Esophagus muscularis mucosa (tissue), 4 donors: ENCODE measurements at regions not wholly inside any gene's neighbourhood (a gene's known extent, or its start where the extent isn't known, plus 50 kb on each side); places are given as distances from the start of the nearest gene placed in this dataset.

Experiments
- CTCF ChIP-seq, 3 experiments: fragments of 200-600 bp in 2 of 3; fragments of 450-650 bp in 1 of 3; sonication (generic) in 2 of 3; IDR thresholded peaks; one replicate each; pipeline ENCODE4 v1.5.1; 2017 to 2019; ENCODE audit warnings: antibody characterized with exemption in 3 of 3, mild to moderate bottlenecking in 2 of 3, moderate library complexity in 1 of 3
- EP300 ChIP-seq: sonication (generic); formaldehyde crosslinking; IDR thresholded peaks from one replicate; pipeline ENCODE4 v1.6.1; 2017; ENCODE audit warnings: antibody characterized with exemption
- POLR2A ChIP-seq: fragments of 450-650 bp; IDR thresholded peaks from one replicate; pipeline ENCODE4 v1.6.1; 2017; ENCODE audit warnings: antibody characterized with exemption, moderate library complexity, mild to moderate bottlenecking, low read depth
- POLR2AphosphoS5 ChIP-seq, 2 donors: sonication (generic); formaldehyde crosslinking; IDR thresholded peaks; one replicate each; pipeline ENCODE4 v1.6.1; 2017; ENCODE audit warnings: antibody characterized with exemption in 2 of 2

GRCh38 chr6:115690854-115691253 lies 369.8 kb downstream of the FRK start:
- TF ChIP-seq CTCF (IDR thresholded peaks at IDR 0.05) (no peak), POLR2A (no peak), POLR2AphosphoS5 (IDR thresholded peaks at IDR 0.05) (no peak), EP300 (no peak)
